Stimulated activated naive CD8-positive, alpha-beta T cell treated with anti-CD3 and anti-CD28 coated beads, Interleukin-15, Interleukin-2, amounts not matched to agents 100 U/mL and 50 U/mL, for 24 hours (primary cell): ENCODE measurements at regions not wholly inside any gene's neighbourhood (a gene's known extent, or its start where the extent isn't known, plus 50 kb on each side); places are given as distances from the start of the nearest gene placed in this dataset.
"Not testable (repeated sequence)": the region's sequence is repeated elsewhere in the genome, so short reads cannot be mapped to it uniquely, and the experiment has no call there.

Experiments
- ATAC-seq: fragments of 150-1000 bp; cut with Tn5 transposase; one replicate; pipeline ENCODE4 v1.10.0; 2021
- DNase-seq: peaks from one replicate; pipeline ENCODE4 v3.0.0; 2021

DNA sequence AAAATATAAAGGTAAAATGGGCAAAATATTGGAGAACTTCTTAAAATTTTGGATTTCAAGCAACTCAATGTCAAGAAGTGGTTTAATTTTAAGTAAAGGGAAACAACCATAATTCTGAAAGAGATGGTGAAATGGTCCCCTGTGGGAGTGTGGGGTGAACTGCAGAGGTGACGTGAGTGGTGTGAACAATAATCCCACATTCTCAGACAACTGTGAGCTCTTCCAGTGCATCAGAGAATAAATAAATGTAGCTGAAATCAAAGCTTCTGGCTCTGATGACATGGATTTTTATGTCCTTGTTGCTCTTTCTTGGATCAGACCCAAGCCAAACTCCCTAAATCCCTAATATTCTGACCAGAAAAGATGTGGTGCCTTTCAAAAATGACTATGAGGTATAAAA lies 672.7 kb downstream of the ZEB2 start:
- DNase-seq (no peak), ATAC-seq (no peak)

DNA sequence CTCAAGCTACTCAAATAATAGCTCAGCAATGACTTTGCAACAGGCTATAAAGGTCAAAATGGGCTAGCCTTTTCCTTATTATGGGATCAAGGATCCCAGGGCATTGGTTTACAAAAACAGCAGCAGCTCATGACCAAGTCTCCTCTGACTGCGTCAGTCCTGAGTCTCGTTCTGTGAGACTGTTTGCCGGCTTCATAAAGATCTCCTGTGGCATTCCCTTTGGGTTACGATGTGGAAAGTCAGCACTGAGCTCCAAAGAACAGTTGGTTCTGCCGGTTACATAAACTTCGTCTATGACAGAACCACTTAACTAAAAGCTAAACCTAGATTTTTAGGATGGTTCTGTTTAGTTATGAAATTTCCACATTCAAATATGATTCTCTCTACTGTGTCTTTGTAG lies 674.9 kb downstream of the ZEB2 start:
- DNase-seq (no peak), ATAC-seq (no peak)

DNA sequence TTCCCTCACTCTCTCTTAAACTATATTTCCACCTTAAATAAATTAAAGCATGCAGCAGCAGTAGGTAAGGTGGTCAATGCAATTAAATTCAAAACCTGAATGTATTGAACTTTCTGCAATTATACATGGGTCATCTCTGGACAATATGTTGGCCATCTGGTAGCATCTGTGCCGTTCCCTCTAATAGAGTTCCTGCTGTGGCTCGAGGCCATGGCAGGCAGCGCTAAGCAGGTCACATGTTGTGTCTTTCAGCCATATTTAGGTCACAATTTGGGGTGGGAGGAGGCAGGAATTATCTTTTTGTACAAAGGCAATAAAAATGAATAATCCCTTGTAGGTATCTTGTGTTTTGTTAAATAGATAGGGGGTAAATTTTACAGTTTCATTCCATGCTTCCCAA lies 676.2 kb downstream of the ZEB2 start:
- ATAC-seq (no peak), DNase-seq (no peak)

DNA sequence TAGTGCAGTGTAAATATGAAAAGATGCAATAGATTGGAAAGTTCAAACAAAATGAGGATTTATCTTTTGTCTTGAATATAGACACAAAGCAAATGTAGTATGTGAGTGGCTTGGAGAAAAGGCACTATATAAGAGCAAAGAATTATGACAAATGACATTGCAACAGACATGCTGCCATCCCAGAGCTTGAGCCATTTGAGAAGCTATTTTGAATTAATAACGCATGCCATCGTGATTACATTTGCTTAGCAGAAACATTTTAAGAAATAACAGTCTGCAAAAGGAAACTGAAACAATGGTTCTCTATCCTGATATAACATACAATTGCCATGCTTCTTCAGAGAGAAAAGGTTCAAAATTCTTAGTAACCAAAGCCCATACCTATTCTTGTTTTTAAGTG lies 677.1 kb downstream of the ZEB2 start:
- DNase-seq (no peak), ATAC-seq (no peak)

DNA sequence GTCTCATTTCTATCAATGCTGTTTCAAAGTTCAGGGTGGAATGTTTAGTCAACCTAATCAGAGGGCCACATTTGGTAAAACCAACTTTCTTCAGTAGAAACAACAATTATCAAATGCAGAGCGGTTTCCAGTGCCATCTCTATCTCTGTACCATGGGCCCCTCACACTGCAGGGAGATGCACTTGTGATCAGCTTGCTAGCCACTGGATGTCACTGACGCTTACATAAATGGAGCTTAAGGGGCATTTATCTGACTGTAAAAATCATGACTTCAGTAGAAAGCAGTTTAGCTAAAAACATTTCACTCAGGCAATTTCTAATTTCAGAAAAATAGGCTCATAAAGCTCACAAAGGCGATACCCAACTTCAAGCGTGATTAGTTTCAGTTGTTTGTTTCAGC lies 678.0 kb downstream of the ZEB2 start:
- no peak for ATAC-seq
- no peak for DNase-seq

DNA sequence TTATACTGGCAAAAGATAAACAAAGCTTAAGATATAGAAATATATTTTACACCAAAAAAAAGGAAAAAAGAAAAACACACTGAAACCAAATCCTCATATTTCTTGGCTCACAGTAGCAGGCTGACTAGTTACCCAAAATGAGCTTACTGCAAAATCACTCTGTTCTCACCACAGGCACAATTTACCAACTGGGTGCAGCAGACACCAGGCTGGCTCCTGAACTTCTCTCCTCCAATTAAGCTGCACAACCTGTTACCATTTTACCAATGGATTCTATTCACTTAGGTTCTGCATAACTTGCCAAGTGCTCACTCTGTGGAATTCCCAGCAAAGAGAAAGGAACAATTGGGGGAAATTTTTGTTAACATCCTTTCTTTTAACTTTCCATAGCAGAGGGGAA lies 679.3 kb downstream of the ZEB2 start:
- DNase-seq (no peak), ATAC-seq (no peak)

DNA sequence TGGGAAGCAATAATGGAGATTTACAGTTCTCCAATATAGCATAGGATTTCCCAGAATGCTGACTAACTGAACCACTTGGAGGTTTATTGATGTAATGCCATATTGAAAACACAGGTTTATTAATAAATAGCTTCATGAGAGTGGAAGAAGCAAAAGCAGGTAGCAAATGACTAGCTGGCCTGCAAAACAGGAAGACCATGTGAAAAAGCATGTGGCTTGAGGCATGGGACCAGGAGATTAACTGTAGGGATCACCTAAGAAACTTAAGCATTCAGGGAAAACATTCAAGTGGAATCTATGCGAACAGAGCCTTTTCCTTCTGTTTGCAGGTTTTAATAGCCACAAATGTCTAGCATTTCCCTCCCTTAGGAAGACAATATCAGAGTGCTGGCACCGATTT lies 679.7 kb downstream of the ZEB2 start:
- no peak for ATAC-seq
- no peak for DNase-seq

DNA sequence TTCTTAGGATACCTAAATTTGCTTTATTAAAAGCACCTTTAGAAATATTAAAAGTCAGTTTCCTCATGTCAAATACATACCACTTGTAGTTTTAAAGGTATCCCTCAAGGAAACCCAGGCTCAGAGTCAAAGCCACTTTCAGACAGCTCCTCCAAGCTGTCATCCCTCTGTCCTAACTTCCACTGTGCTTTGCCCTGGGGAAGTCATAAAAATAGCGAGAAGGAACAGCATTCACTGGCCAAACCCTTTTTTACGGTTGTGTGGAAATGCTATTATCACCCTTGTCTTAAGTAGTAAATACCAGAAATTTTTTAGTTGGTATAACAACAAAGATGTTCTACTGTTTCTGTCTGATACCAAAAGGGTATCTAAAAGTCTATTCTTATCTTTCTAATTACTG lies 680.5 kb downstream of the ZEB2 start:
- ATAC-seq (no peak), DNase-seq (no peak)

DNA sequence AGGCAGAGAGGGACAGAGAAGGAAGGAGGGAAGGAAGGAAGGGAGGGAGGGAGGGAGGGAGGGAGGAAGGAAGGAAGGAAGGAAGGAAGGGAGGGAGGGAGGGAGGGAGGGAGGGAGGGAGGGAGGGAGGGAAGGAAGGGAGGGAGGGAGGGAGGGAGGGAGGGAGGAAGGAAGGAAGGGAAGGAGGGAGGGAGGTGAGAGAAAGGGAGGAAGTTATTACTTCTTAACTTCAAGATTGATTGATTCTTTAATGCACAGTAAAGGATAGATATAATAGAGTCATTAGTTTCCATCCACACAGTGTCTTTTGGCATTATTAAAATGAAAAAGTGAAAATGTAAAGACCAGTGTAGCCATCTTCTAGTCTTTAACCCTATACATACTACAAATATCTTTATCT lies 682.9 kb downstream of the ZEB2 start:
- ATAC-seq, DNase-seq: not testable (repeated sequence)

DNA sequence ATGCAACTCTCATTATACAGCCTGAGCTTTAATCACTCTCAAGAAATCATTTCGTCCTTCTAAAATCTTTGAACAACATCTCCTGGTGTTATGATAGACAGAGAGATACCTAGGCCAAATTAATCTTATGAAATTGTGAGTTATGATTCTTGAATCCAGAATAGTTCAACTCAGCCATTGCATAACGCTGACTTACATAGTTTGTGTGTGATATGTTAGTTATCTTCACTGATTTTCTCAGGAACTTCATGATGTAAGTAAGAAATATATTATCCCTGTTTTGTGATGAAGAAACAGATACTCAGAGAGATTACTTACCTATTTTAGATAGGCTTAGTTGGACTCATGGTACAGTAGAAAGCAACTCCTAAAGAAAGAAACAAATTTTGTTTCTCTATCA lies 684.4 kb downstream of the ZEB2 start:
- ATAC-seq = no peak
- DNase-seq = no peak

DNA sequence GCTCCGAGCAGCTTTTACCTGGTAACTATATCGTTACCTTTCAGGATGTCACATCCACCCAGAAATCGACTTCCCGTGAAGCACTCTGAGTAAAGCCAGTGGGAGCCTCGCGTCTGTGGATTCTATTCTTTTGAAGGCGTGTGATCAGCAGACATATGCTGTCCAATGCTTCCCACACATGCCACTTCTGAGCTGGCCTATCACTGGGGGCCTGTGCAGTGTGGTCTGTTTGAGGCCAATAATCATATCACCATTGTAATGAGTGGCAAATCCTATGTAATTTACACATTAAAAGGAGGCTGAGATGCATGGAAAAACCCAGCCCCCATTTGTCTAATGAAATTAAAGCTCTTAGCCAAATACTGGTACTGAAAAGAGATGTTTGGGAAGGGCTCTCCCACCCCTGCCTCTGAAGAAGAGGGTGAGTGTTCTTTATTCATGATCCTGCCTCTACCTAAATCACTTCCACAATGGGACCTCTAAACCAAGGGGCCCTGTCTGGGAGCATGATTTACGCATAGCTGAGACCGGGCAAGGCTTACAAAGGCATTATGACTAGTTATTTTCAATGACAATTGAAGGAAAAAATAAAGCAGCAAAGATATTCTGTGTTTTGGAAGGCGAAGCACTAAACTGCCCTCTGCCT lies 686.8 kb downstream of the ZEB2 start:
- DNase-seq = no peak
- no peak for ATAC-seq

DNA sequence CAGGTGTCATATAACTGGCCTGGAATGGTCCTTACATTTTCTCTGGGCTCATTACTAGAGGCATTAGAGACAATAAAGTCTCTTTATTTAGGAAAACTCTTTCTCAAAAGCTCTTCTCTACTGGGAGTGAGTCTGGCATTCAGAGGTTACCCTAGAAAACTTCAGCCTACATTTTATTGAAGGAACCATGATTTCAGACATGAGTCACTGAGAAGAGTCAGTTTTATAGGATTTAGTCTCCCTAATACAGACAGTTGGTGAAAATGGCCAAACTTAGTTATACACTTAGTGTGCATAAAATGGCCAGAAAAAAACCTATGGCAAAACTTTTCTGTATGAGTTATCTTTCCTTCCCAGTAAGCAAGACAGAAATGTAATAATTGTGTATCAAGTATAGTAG lies 689.4 kb downstream of the ZEB2 start:
- ATAC-seq (no peak), DNase-seq (no peak)

DNA sequence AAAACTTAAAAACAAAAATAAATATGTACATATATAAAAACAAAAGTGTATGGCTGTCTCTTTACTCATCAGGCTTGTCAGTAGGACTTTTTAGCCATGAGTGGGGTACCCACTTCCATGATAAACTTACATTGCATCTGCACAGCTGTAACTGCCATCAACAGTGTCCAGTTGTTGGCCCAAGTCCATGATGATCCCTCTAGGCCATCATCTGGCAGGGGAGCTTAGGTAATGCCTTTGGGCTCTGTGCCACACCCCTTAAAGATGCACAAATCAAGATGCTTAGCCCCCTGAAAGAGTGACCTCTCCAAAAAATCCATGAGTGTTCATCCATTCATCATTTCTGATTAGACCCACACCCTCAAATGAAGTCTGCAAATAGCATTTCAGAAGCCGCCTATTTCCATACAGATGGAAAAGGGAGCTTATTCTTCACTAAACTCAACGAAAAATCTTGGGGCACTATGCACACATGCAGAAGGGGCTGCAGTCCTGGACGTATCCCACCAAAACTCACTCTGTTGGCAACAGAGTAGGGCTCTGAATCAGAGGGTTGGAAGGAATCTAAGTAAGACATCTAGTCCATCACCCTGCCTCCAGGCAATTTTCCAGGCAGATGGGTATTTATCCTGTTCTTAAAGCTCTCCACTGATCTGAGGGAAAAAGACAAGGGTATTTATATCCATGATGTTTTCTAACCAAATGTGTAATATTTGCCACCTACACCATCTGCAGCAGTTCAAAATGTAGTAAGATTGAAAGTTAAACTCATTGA lies 691.0 kb downstream of the ZEB2 start:
- ATAC-seq (no peak), DNase-seq (no peak)

DNA sequence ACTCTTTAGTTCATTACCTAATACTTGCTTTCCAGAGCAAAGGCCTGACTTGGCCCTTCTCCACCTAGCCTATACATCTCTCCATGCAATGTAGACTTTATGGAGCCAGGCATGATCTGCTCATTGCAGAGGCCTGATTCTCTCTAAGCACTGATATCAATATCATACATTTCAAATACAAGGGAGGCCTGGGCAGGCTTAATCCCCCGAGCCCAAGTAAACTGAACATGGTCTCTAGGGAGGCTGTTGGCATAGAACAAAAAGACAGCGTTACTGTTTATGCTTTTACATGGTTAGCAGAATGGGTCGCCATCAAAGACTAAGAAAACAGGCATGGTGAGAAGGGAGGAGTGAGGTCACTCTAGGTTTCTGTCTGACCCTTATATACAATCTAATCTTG lies 695.1 kb downstream of the ZEB2 start:
- no peak for ATAC-seq
- DNase-seq = no peak

DNA sequence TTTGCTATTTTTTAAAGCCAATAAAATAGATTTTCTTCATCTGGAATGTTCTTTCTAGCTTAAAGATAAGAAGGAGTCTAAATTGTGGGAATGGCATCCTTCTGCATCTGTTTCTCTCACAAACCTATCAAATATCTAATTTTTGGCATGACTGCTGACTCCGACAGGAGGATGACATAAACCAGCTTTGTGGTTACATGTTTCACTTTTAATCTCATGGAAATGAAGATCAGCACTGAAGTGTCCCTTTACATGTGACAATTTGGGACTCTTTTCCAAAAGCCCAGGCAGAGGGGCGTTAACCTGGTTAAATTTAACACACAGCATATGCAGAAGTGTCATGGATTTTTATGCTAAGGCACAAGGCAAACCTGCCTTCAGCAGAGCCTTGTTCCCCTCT lies 694.7 kb downstream of the ARHGAP15 start:
- DNase-seq (no peak), ATAC-seq (no peak)

DNA sequence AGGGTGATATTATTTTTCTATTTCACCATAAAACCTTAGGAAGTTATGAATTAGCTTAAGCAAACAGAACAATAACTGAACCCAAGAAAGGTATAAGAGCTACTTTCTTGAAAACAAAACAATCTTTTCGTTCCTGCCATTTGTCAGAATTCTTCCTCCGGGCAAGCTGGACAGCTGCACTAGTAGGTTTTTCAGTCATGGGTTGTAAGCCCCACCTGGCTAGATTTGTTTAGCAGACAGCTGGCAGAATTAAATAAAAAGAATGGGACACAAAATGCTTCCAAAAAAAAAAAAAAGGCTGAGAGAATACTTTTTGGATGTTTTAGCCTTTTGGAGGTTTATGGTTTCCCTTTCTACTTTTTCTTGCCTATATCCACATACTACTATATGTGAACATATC lies 694.1 kb downstream of the ARHGAP15 start:
- DNase-seq = no peak
- no peak for ATAC-seq

DNA sequence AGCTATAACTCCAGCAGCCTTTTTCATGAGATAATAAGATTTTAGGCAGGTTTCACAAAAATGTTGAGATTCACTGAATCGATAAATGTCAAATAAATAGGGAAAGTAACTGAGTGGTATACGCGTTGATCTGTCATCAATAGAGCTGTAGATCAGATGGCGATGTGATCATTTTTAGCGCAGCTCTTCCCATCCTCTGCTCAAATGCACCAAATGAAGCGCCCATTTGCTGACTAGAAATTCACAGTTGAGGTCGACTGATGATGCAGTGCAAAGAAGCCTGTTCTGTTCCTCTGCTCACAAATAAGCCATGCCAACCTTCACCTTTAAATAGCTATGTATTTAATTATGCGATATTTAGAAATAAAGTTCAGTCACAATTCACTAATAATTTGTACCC lies 693.5 kb downstream of the ARHGAP15 start:
- no peak for ATAC-seq
- no peak for DNase-seq

DNA sequence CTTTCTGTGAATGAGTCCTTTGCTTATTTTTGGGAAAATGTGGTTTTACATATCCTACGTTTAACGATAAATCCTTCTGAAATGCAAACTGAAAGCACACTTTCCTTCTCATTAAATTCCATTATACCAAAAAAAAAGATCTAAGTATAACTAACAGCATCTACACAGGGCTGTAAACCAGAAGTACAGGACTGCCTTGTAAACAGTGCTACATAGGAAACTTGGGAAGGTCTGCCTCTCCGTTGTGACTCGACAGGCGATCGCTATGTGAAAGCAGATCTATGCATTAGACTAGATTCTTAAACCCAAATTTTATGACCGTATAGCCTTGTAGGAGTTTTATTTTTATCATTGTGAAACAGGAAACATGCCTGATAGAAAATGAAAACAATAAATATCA lies 690.5 kb downstream of the ARHGAP15 start:
- no peak for ATAC-seq
- DNase-seq = no peak

DNA sequence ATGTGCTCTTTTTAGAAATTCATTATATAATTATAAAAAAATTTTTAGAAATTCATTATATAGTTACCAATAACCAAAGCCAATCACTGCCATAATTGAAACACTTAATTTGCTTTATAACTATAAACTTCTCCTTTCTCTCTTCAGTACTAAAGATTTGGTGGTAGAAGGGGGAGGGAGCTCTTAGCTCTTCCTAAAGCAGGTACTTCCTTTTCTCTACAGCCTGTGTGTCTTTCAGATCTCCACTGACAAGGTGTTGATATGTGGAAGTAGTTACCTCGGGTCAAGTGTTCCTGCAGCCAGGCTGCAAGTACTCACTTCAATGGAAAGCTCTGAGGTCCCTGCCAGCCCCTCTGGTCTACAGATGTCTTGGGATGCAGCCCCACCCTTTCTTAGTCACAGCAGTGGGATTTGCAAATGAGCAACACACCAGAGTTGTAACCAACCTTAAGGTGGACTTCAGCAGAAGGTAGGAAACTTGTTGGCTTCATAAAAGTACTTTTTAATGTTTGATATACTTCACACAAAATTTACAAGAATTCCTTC lies 690.0 kb downstream of the ARHGAP15 start:
- no peak for ATAC-seq
- no peak for DNase-seq
